Transverse colon (tissue), 4 donors: ENCODE measurements at regions not wholly inside any gene's neighbourhood (a gene's known extent, or its start where the extent isn't known, plus 50 kb on each side); places are given as distances from the start of the nearest gene placed in this dataset.
"Not testable (repeated sequence)": the region's sequence is repeated elsewhere in the genome, so short reads cannot be mapped to it uniquely, and the experiment has no call there.

ENCODE experiments used
- EP300 ChIP-seq: sonication (generic); formaldehyde crosslinking; IDR thresholded peaks from one replicate; pipeline ENCODE4 v1.6.1; 2017; ENCODE audit warnings: antibody characterized with exemption, low read depth
- POLR2A ChIP-seq: fragments of 450-650 bp; IDR thresholded peaks from one replicate; pipeline ENCODE4 v1.6.1; 2016; ENCODE audit warnings: antibody characterized with exemption, mild to moderate bottlenecking, moderate library complexity
- POLR2AphosphoS5 ChIP-seq, 3 donors: sonication (generic); formaldehyde crosslinking; IDR thresholded peaks; one replicate each; pipeline ENCODE4 v1.6.1; 2016; ENCODE audit warnings: antibody characterized with exemption in 3 of 3
- TF ChIP-seq, protein P1 (sequence below), 5 experiments: fragments of 200-600 bp in 3 of 5; fragments of 450-650 bp in 2 of 5; sonication (generic) in 3 of 5; IDR thresholded peaks; 1 replicate in 2 of 5; 2 replicates in 3 of 5; pipeline ENCODE4 v1.5.1; 2016 to 2017; ENCODE audit warnings: antibody characterized with exemption in 5 of 5, inconsistent platforms in 3 of 5, mild to moderate bottlenecking in 2 of 5, moderate library complexity in 1 of 5

DNA sequence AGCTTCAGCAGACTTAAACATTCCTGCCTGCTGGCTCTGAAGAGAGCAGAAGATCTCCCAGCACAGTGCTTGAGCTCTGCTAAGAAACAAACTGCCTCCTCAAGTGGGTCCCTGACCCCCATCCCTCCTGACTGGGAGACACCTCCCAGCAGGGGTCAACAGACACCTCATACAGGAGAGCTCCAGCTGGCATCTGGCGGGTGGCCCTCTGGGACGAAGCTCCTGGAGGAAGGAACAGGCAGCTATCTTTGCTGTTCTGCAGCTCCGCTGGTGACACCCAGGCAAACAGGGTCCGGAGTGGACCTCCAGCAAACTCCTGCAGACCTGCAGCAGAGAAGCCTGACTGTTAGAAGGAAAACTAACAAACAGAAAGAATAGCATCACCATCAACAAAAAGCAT, 139.3 kb downstream of the ATXN7L3B start:
- not testable (repeated sequence) for TF ChIP-seq EP300; POLR2A; POLR2AphosphoS5 (IDR thresholded peaks at IDR 0.05)
- TF ChIP-seq, protein P1, sequence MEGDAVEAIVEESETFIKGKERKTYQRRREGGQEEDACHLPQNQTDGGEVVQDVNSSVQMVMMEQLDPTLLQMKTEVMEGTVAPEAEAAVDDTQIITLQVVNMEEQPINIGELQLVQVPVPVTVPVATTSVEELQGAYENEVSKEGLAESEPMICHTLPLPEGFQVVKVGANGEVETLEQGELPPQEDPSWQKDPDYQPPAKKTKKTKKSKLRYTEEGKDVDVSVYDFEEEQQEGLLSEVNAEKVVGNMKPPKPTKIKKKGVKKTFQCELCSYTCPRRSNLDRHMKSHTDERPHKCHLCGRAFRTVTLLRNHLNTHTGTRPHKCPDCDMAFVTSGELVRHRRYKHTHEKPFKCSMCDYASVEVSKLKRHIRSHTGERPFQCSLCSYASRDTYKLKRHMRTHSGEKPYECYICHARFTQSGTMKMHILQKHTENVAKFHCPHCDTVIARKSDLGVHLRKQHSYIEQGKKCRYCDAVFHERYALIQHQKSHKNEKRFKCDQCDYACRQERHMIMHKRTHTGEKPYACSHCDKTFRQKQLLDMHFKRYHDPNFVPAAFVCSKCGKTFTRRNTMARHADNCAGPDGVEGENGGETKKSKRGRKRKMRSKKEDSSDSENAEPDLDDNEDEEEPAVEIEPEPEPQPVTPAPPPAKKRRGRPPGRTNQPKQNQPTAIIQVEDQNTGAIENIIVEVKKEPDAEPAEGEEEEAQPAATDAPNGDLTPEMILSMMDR (IDR thresholded peaks at IDR 0.05): not testable (repeated sequence)
